HepG2 (cell line): ENCODE measurements at regions not wholly inside any gene's neighbourhood (a gene's known extent, or its start where the extent isn't known, plus 50 kb on each side); places are given as distances from the start of the nearest gene placed in this dataset.
A peak's percentile ranks its signal among the peaks of the same experiment; 100 is the strongest.

Source experiments
- ATAC-seq: fragments of 200-7000 bp; cut with Tn5 transposase; 3 replicates; pipeline ENCODE4 v1.9.1; 2020; ENCODE audit warnings: mild to moderate bottlenecking, moderate library complexity
- BruUV-seq: library from RNA; stranded (reverse); fragments of 400-500 nt; replicated peaks from 2 replicates; lab custom pipeline; 2021; lab: Mats Ljungman, UMichigan
- CTCF ChIA-PET: fragments of 300-600 bp; formaldehyde crosslinking; extraction: SDS; loops from one replicate; lab custom pipeline; 2021; ENCODE audit warnings: low total read pairs, inconsistent platforms, low intra/inter-chr PET ratio; lab: Yijun Ruan, JAX
- POLR2A ChIA-PET: fragments of 350-600 bp; sonication (Branson Sonifier 250); formaldehyde crosslinking; loops from one replicate; lab custom pipeline; 2020; ENCODE audit warnings: antibody characterized with exemption, inconsistent platforms; lab: Yijun Ruan, JAX
- DNase-seq: peaks from one replicate; pipeline ENCODE4 v3.0.0-alpha.2; 2015; ENCODE audit warnings: low spot score
- FAIRE-seq: peaks from 3 replicates; lab custom pipeline; 2011; peaks lifted over from hg19 to GRCh38; lab: Jason Lieb, UNC
- H2AFZ ChIP-seq: one replicate; pipeline ENCODE4 v1.6.1; 2011; ENCODE audit warnings: low read length, inconsistent platforms
- H3K27ac ChIP-seq: fragments of 300-600 bp; 3 replicates; pipeline ENCODE4 v1.8.0; 2011; ENCODE audit warnings: mixed run types, mild to moderate bottlenecking, mixed read lengths, low read length, inconsistent platforms; ENCODE audit not compliant: insufficient read depth; ENCODE audit errors: extremely low read length
- H3K27me3 ChIP-seq, 2 experiments: fragments of 200-600 bp in 1 of 2; 2 replicates in 1 of 2; 3 replicates in 1 of 2; pipeline versions ENCODE4 v1.6.0 to v1.8.0; 2011; ENCODE audit warnings: low read length in 2 of 2, mild to moderate bottlenecking in 2 of 2, moderate library complexity in 2 of 2, inconsistent platforms in 1 of 2; ENCODE audit not compliant: insufficient read depth in 2 of 2, control insufficient read depth in 1 of 2
- H3K36me3 ChIP-seq, 2 experiments: fragments of 200-600 bp in 1 of 2; replicated peaks in 1 of 2; 2 replicates in 1 of 2; 3 replicates in 1 of 2; pipeline versions ENCODE4 v1.5.1 to v1.8.0; 2011; ENCODE audit warnings: low read length in 2 of 2, inconsistent platforms in 1 of 2; ENCODE audit not compliant: insufficient read depth in 2 of 2, control insufficient read depth in 1 of 2
- H3K4me1 ChIP-seq: 2 replicates; pipeline ENCODE4 v1.5.1; 2012; ENCODE audit warnings: low read length, inconsistent platforms; ENCODE audit not compliant: insufficient read depth
- H3K4me2 ChIP-seq: 2 replicates; pipeline ENCODE4 v1.6.0; 2011; ENCODE audit warnings: low read depth, low read length, inconsistent platforms
- H3K4me3 ChIP-seq, 3 experiments: fragments of 200-600 bp in 1 of 3; sonication (generic), shearing (Covaris generic) in 1 of 3; replicated peaks in 1 of 3; 2 replicates each; pipeline ENCODE4 v1.5.1; 2011 to 2016; ENCODE audit warnings: low read length in 3 of 3, inconsistent platforms in 2 of 3, low read depth in 2 of 3, mild to moderate bottlenecking in 2 of 3, control low read depth in 1 of 3, mixed read lengths in 1 of 3; ENCODE audit not compliant: insufficient read depth in 1 of 3
- H3K79me2 ChIP-seq: one replicate; pipeline ENCODE4 v1.6.1; 2011; ENCODE audit warnings: low read length, inconsistent platforms; ENCODE audit not compliant: insufficient read depth
- H3K9ac ChIP-seq: 2 replicates; pipeline ENCODE4 v1.6.0; 2011; ENCODE audit warnings: mild to moderate bottlenecking, low read depth, low read length, inconsistent platforms; ENCODE audit not compliant: insufficient read depth
- H3K9me3 ChIP-seq: 2 replicates; pipeline ENCODE4 v1.5.1; 2012; ENCODE audit warnings: mild to moderate bottlenecking, low read length
- H4K20me1 ChIP-seq: 2 replicates; pipeline ENCODE4 v1.6.0; 2011; ENCODE audit warnings: inconsistent platforms, mild to moderate bottlenecking, low read length, moderate library complexity; ENCODE audit not compliant: insufficient read depth
- NBN ChIP-seq: fragments of 450-650 bp; conservative IDR thresholded peaks from 2 replicates; pipeline ENCODE4 v1.6.1; 2017
- SNAPC2 ChIP-seq: sonication (generic); formaldehyde crosslinking; IDR thresholded peaks from 2 replicates; pipeline ENCODE4 v1.8.1; 2022; ENCODE audit warnings: mild to moderate bottlenecking, missing genetic modification reagents
- ZFP36L1 ChIP-seq: sonication (generic); formaldehyde crosslinking; IDR thresholded peaks from 2 replicates; pipeline ENCODE4 v1.8.0; 2022; ENCODE audit warnings: mild to moderate bottlenecking, missing genetic modification reagents, moderate library complexity
- WGBS: methylation state at CpG from one replicate; pipeline ENCODE4 v1.1.6; 2017; ENCODE audit warnings: low lambda C conversion rate; 5-methylcytosine and 5-hydroxymethylcytosine counted together
- in situ Hi-C: cut with HindIII; loops from 2 replicates; pipeline ENCODE4 v1.10.0; 2017; ENCODE audit warnings: low pct_unique_long_range_greater_than_20kb; ENCODE audit not compliant: extremely low pct_ligation_motif_present
- intact Hi-C: fragments of 100-400 bp; cut with micrococcal nuclease; formaldehyde crosslinking; loops from one replicate; pipeline ENCODE4 v1.10.0; 2022; ENCODE audit not compliant: unreplicated experiment
- TF ChIP-seq, protein P1 (sequence below): sonication (generic); formaldehyde crosslinking; IDR thresholded peaks from 2 replicates; pipeline ENCODE4 v1.5.1; 2020; ENCODE audit warnings: missing genetic modification reagents, mild to moderate bottlenecking, borderline replicate concordance
- TF ChIP-seq, protein P2 (sequence below): sonication (generic); formaldehyde crosslinking; IDR thresholded peaks from 2 replicates; pipeline ENCODE4 v1.8.1; 2023; ENCODE audit warnings: mild to moderate bottlenecking, missing genetic modification reagents
- TF ChIP-seq, protein P3 (sequence below): sonication (generic); formaldehyde crosslinking; IDR thresholded peaks from 2 replicates; pipeline ENCODE4 v1.4.0; 2020; ENCODE audit warnings: missing genetic modification reagents, borderline replicate concordance
- TF ChIP-seq, protein P4 (sequence below): sonication (generic); formaldehyde crosslinking; IDR thresholded peaks from 2 replicates; pipeline ENCODE4 v1.4.0; 2020; ENCODE audit warnings: missing genetic modification reagents
- TF ChIP-seq, protein P5 (sequence below): sonication (generic); formaldehyde crosslinking; IDR thresholded peaks from 2 replicates; pipeline ENCODE4 v1.8.0; 2023; ENCODE audit warnings: mild to moderate bottlenecking, missing genetic modification reagents

DNA sequence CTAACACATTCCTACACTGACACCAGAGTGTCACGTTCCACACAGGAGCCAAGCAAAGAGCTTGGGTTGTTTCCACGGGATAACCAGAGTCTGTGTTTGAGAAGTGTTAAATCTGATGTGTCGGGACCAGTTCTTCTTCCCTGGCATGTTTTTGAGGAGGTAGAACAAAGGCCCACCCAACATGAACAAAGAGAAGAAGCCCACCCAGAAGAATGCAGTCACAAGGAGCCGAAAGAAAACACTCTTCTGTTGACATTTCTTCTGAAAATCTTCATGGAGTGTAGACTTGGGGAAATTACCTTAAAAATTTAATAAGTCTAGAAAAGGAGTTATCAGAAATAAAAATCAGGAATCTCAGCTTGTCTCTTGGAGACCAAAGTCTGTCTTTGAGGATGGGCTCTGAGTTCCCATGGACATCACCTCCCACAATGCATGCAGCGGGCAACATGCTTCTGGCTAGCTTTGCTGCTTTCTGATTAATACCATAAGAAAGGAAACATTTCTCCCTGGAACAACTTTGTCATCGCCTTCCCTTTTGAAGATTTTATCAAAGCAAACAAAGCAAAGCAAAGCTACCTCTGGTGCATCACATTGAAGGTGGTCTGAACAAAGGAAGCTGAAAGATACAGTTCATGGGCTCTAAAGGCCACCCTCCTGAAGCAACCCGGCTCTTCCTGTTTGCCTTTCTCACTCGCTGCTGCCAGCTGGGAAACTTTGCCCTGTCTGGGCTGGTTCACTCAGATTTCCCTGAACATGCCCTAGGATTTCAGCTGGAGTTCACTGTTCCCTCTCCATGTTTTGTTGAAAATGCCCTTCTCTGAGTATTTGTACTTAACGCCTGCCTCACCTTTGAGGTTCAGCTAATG is 448.1 kb downstream of the KIF16B start:
- ChIA-PET CTCF (no interaction called here), POLR2A (interaction anchor here (1.0 kb wide), 1 partner anchor 29 kb away, joined by 3 read pairs; no protein-coding TSS in a partner anchor)
- in situ Hi-C loops (no loop called here), intact Hi-C loops (no loop called here)
- Histone ChIP-seq H2AFZ (peak overlapping the region; percentile 20), H3K9me3 (peaks cover 32% of the 10 kb centered on the region), H3K4me3 (no peak overlapping the region), H3K4me2 (peak overlapping the region; percentile 37), H4K20me1 (no peaks in the 10 kb centered on the region), H3K27ac (peak overlapping the region; percentile 49), H3K9ac (peak overlapping the region; percentile 2; the same call in 1 of the 2 replicates), H3K4me1 (peaks cover 42% of the 10 kb centered on the region), H3K36me3 (no peaks in the 10 kb centered on the region), H3K27me3 (no peaks in the 10 kb centered on the region), H3K79me2 (no peaks in the 10 kb centered on the region)
- ATAC-seq (peak; percentile 97), DNase-seq (peak; percentile 92), FAIRE-seq (peak; percentile 90)
- BruUV-seq = no TSS peak
- 31% methylated on average over 9 of the region's 9 CpGs for WGBS
- TF ChIP-seq SNAPC2 (CRISPR knock-in tag) = no peak; the same call in 1 of the 2 replicates
- no peak for TF ChIP-seq ZFP36L1 (CRISPR knock-in tag)
- TF ChIP-seq, protein P1, sequence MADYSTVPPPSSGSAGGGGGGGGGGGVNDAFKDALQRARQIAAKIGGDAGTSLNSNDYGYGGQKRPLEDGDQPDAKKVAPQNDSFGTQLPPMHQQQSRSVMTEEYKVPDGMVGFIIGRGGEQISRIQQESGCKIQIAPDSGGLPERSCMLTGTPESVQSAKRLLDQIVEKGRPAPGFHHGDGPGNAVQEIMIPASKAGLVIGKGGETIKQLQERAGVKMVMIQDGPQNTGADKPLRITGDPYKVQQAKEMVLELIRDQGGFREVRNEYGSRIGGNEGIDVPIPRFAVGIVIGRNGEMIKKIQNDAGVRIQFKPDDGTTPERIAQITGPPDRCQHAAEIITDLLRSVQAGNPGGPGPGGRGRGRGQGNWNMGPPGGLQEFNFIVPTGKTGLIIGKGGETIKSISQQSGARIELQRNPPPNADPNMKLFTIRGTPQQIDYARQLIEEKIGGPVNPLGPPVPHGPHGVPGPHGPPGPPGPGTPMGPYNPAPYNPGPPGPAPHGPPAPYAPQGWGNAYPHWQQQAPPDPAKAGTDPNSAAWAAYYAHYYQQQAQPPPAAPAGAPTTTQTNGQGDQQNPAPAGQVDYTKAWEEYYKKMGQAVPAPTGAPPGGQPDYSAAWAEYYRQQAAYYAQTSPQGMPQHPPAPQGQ = no peak
- TF ChIP-seq, protein P2, sequence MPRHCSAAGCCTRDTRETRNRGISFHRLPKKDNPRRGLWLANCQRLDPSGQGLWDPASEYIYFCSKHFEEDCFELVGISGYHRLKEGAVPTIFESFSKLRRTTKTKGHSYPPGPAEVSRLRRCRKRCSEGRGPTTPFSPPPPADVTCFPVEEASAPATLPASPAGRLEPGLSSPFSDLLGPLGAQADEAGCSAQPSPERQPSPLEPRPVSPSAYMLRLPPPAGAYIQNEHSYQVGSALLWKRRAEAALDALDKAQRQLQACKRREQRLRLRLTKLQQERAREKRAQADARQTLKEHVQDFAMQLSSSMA (CRISPR knock-in tag) = no peak
- TF ChIP-seq, protein P3, sequence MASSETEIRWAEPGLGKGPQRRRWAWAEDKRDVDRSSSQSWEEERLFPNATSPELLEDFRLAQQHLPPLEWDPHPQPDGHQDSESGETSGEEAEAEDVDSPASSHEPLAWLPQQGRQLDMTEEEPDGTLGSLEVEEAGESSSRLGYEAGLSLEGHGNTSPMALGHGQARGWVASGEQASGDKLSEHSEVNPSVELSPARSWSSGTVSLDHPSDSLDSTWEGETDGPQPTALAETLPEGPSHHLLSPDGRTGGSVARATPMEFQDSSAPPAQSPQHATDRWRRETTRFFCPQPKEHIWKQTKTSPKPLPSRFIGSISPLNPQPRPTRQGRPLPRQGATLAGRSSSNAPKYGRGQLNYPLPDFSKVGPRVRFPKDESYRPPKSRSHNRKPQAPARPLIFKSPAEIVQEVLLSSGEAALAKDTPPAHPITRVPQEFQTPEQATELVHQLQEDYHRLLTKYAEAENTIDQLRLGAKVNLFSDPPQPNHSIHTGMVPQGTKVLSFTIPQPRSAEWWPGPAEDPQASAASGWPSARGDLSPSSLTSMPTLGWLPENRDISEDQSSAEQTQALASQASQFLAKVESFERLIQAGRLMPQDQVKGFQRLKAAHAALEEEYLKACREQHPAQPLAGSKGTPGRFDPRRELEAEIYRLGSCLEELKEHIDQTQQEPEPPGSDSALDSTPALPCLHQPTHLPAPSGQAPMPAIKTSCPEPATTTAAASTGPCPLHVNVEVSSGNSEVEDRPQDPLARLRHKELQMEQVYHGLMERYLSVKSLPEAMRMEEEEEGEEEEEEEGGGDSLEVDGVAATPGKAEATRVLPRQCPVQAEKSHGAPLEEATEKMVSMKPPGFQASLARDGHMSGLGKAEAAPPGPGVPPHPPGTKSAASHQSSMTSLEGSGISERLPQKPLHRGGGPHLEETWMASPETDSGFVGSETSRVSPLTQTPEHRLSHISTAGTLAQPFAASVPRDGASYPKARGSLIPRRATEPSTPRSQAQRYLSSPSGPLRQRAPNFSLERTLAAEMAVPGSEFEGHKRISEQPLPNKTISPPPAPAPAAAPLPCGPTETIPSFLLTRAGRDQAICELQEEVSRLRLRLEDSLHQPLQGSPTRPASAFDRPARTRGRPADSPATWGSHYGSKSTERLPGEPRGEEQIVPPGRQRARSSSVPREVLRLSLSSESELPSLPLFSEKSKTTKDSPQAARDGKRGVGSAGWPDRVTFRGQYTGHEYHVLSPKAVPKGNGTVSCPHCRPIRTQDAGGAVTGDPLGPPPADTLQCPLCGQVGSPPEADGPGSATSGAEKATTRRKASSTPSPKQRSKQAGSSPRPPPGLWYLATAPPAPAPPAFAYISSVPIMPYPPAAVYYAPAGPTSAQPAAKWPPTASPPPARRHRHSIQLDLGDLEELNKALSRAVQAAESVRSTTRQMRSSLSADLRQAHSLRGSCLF (CRISPR knock-in tag) = no peak
- TF ChIP-seq, protein P4, sequence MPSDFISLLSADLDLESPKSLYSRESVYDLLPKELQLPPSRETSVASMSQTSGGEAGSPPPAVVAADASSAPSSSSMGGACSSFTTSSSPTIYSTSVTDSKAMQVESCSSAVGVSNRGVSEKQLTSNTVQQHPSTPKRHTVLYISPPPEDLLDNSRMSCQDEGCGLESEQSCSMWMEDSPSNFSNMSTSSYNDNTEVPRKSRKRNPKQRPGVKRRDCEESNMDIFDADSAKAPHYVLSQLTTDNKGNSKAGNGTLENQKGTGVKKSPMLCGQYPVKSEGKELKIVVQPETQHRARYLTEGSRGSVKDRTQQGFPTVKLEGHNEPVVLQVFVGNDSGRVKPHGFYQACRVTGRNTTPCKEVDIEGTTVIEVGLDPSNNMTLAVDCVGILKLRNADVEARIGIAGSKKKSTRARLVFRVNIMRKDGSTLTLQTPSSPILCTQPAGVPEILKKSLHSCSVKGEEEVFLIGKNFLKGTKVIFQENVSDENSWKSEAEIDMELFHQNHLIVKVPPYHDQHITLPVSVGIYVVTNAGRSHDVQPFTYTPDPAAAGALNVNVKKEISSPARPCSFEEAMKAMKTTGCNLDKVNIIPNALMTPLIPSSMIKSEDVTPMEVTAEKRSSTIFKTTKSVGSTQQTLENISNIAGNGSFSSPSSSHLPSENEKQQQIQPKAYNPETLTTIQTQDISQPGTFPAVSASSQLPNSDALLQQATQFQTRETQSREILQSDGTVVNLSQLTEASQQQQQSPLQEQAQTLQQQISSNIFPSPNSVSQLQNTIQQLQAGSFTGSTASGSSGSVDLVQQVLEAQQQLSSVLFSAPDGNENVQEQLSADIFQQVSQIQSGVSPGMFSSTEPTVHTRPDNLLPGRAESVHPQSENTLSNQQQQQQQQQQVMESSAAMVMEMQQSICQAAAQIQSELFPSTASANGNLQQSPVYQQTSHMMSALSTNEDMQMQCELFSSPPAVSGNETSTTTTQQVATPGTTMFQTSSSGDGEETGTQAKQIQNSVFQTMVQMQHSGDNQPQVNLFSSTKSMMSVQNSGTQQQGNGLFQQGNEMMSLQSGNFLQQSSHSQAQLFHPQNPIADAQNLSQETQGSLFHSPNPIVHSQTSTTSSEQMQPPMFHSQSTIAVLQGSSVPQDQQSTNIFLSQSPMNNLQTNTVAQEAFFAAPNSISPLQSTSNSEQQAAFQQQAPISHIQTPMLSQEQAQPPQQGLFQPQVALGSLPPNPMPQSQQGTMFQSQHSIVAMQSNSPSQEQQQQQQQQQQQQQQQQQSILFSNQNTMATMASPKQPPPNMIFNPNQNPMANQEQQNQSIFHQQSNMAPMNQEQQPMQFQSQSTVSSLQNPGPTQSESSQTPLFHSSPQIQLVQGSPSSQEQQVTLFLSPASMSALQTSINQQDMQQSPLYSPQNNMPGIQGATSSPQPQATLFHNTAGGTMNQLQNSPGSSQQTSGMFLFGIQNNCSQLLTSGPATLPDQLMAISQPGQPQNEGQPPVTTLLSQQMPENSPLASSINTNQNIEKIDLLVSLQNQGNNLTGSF (CRISPR knock-in tag) = no peak
- no peak for TF ChIP-seq NBN
- TF ChIP-seq, protein P5, sequence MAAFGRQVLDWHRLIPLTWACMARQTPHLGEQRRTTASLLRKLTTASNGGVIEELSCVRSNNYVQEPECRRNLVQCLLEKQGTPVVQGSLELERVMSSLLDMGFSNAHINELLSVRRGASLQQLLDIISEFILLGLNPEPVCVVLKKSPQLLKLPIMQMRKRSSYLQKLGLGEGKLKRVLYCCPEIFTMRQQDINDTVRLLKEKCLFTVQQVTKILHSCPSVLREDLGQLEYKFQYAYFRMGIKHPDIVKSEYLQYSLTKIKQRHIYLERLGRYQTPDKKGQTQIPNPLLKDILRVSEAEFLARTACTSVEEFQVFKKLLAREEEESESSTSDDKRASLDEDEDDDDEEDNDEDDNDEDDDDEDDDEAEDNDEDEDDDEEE (CRISPR knock-in tag) = no peak
